ENCODE measurements at regions not wholly inside any gene's neighbourhood (a gene's known extent, or its start where the extent isn't known, plus 50 kb on each side); places are given as distances from the start of the nearest gene placed in this dataset.

DNA sequence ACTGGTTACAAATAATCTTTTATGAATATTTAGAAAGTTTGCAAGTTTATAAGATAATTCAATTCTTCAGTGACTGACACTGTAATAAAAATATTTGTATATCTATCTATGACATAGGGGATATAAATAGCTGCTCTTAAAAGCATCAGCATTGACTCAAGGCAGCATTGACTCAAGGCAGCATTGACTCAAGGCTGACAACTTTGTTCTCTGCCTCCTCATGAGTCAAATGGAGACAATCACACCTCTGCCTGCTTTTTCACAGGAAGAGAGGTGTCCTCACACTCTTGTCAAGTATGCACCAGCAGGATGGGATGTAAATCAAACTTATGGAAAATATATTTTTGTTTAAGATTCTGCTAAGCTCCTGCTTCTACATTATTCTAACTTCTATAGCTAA lies 1173.1 kb downstream of the NSUN3 start:
- TF ChIP-seq ZNF274 (IDR thresholded peaks at IDR 0.05; ENCODE audit: low read depth, low read length) (no peak), YY1 (IDR thresholded peaks at IDR 0.05; ENCODE audit: insufficient read depth, insufficient read length) (no peak)
